Fibroblast of lung (primary cell): ENCODE measurements at regions not wholly inside any gene's neighbourhood (a gene's known extent, or its start where the extent isn't known, plus 50 kb on each side); places are given as distances from the start of the nearest gene placed in this dataset.

Experiments used
- DNase-seq, 2 donors: peaks; one replicate each; pipeline versions ENCODE4 v3.0.0 to v3.0.0-alpha.2; 2010; ENCODE audit warnings: low read depth in 2 of 2
- H2AFZ ChIP-seq: 2 replicates; pipeline ENCODE4 v1.5.1; 2012; ENCODE audit warnings: low read length, control low read depth, inconsistent platforms
- H3K27ac ChIP-seq: 2 replicates; pipeline ENCODE4 v1.5.1; 2011; ENCODE audit warnings: low read length, control low read depth; ENCODE audit not compliant: insufficient read depth
- H3K27me3 ChIP-seq: 2 replicates; pipeline ENCODE4 v1.5.1; 2011; ENCODE audit warnings: mild to moderate bottlenecking, low read length; ENCODE audit not compliant: control insufficient read depth, insufficient read depth
- H3K36me3 ChIP-seq: 2 replicates; pipeline ENCODE4 v1.5.1; 2011; ENCODE audit warnings: low read length; ENCODE audit not compliant: control insufficient read depth, insufficient read depth
- H3K4me1 ChIP-seq: 2 replicates; pipeline ENCODE4 v1.5.1; 2011; ENCODE audit warnings: low read length; ENCODE audit not compliant: control insufficient read depth, insufficient read depth; ENCODE audit errors: extremely low read depth
- H3K4me2 ChIP-seq: 2 replicates; pipeline ENCODE4 v1.5.1; 2011; ENCODE audit warnings: low read length, control low read depth; ENCODE audit not compliant: insufficient read depth; ENCODE audit errors: extremely low read depth
- H3K4me3 ChIP-seq, 4 experiments: fragments of 200-600 bp in 1 of 4; sonication (generic) in 1 of 4; replicated peaks in 1 of 4; 2 replicates each; pipeline ENCODE4 v1.5.1; 2011 to 2016; ENCODE audit warnings: low read length in 4 of 4, low read depth in 3 of 4, mild to moderate bottlenecking in 3 of 4, control low read depth in 2 of 4, inconsistent platforms in 1 of 4, mixed read lengths in 1 of 4; ENCODE audit not compliant: insufficient read depth in 1 of 4; ENCODE audit errors: control extremely low read depth in 1 of 4
- H3K79me2 ChIP-seq: 2 replicates; pipeline ENCODE4 v1.5.1; 2012; ENCODE audit warnings: mild to moderate bottlenecking, low read length, inconsistent platforms; ENCODE audit not compliant: control insufficient read depth, insufficient read depth
- H3K9ac ChIP-seq: 2 replicates; pipeline ENCODE4 v1.5.1; 2011; ENCODE audit warnings: mild to moderate bottlenecking, low read length, control low read depth; ENCODE audit not compliant: insufficient read depth
- H3K9me3 ChIP-seq: 2 replicates; pipeline ENCODE4 v1.5.1; 2012; ENCODE audit warnings: low read depth, low read length; ENCODE audit not compliant: control insufficient read depth, insufficient read depth
- H4K20me1 ChIP-seq: 2 replicates; pipeline ENCODE4 v1.5.1; 2011; ENCODE audit warnings: low read length; ENCODE audit not compliant: control insufficient read depth, insufficient read depth; ENCODE audit errors: extremely low read depth
- EZH2 ChIP-seq: IDR thresholded peaks from 2 replicates; pipeline ENCODE4 v1.5.1; 2012; ENCODE audit warnings: low read length, control low read depth, mild to moderate bottlenecking; ENCODE audit errors: missing control alignments
- TF ChIP-seq, protein P1 (sequence below), 2 donors: IDR thresholded peaks in 1 of 2; conservative IDR thresholded peaks in 1 of 2; 1 replicate in 1 of 2; 2 replicates in 1 of 2; pipeline ENCODE4 v1.5.1; 2011 to 2012; ENCODE audit warnings: low read length in 2 of 2, control low read depth in 1 of 2, inconsistent platforms in 1 of 2, low read depth in 1 of 2, mild to moderate bottlenecking in 1 of 2

DNA sequence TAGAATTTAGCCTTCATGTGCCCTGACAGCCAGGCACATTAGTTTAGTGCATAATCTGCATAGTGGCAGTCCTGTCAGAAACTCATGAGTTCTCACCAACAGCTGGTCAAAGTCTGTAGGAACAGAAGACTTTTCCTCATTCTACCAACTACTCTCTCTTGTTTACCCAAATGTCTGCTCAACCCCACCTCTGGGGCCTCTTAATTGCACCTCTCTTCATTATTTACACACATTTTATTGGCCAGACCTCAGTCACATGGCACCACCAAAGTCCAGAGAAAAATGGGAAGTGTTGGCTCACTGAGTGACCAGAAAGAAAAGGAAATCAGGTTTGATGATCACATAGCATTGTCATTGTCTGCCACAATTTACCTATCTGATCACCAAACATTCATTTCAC, 114.6 kb upstream of the PLXNC1 start:
- Histone ChIP-seq H3K9me3 (no peaks in the 10 kb centered on the region), H4K20me1 (no peaks in the 10 kb centered on the region), H2AFZ (no peak overlapping the region), H3K4me3 (no peak overlapping the region), H3K9ac (no peak overlapping the region), H3K27me3 (peaks cover 6% of the 10 kb centered on the region), H3K79me2 (no peaks in the 10 kb centered on the region), H3K36me3 (no peaks in the 10 kb centered on the region), H3K4me2 (no peak overlapping the region), H3K27ac (no peak overlapping the region), H3K4me1 (no peaks in the 10 kb centered on the region)
- no peak for DNase-seq
- TF ChIP-seq, protein P1, sequence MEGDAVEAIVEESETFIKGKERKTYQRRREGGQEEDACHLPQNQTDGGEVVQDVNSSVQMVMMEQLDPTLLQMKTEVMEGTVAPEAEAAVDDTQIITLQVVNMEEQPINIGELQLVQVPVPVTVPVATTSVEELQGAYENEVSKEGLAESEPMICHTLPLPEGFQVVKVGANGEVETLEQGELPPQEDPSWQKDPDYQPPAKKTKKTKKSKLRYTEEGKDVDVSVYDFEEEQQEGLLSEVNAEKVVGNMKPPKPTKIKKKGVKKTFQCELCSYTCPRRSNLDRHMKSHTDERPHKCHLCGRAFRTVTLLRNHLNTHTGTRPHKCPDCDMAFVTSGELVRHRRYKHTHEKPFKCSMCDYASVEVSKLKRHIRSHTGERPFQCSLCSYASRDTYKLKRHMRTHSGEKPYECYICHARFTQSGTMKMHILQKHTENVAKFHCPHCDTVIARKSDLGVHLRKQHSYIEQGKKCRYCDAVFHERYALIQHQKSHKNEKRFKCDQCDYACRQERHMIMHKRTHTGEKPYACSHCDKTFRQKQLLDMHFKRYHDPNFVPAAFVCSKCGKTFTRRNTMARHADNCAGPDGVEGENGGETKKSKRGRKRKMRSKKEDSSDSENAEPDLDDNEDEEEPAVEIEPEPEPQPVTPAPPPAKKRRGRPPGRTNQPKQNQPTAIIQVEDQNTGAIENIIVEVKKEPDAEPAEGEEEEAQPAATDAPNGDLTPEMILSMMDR (conservative IDR thresholded peaks at IDR 0.05 in 1 of 2, IDR thresholded peaks at IDR 0.05 in 1 of 2; ENCODE audit: low read depth in 1 of 2, low read length in 2 of 2), result no peak
- TF ChIP-seq EZH2, result no peak

GRCh38 chr12:94037444-94037843, 110.9 kb upstream of the PLXNC1 start:
- H3K4me2 ChIP-seq, result no peak overlapping the region

GRCh38 chr12:94038605-94039004, 109.8 kb upstream of the PLXNC1 start:
- H3K4me3 ChIP-seq, result no peak overlapping the region
- TF ChIP-seq EZH2, result no peak
- TF ChIP-seq, protein P1 (conservative IDR thresholded peaks at IDR 0.05 in 1 of 2, IDR thresholded peaks at IDR 0.05 in 1 of 2; ENCODE audit: low read depth in 1 of 2, low read length in 2 of 2), result no peak
- H3K27me3 ChIP-seq, result peaks cover under 1% of the 10 kb centered on the region
- H4K20me1 ChIP-seq, result no peaks in the 10 kb centered on the region
- no peak overlapping the region for H3K9ac ChIP-seq
- H3K9me3 ChIP-seq, result no peaks in the 10 kb centered on the region
- H3K27ac ChIP-seq, result no peak overlapping the region
- no peak for DNase-seq
- no peaks in the 10 kb centered on the region for H3K79me2 ChIP-seq
- no peak overlapping the region for H2AFZ ChIP-seq
- H3K4me1 ChIP-seq, result no peaks in the 10 kb centered on the region
- H3K4me2 ChIP-seq, result no peak overlapping the region
- H3K36me3 ChIP-seq, result no peaks in the 10 kb centered on the region

More at GRCh38 chr12:94037444-94037843, 110.9 kb upstream of the PLXNC1 start:
- no peaks in the 10 kb centered on the region for H4K20me1 ChIP-seq
- no peak overlapping the region for H2AFZ ChIP-seq
- peaks cover 4% of the 10 kb centered on the region for H3K27me3 ChIP-seq
- H3K9ac ChIP-seq, result no peak overlapping the region
- H3K79me2 ChIP-seq, result no peaks in the 10 kb centered on the region
- H3K4me1 ChIP-seq, result no peaks in the 10 kb centered on the region
- no peaks in the 10 kb centered on the region for H3K9me3 ChIP-seq
- H3K4me3 ChIP-seq, result no peak overlapping the region
- TF ChIP-seq EZH2, result no peak
- TF ChIP-seq, protein P1 (conservative IDR thresholded peaks at IDR 0.05 in 1 of 2, IDR thresholded peaks at IDR 0.05 in 1 of 2; ENCODE audit: low read depth in 1 of 2, low read length in 2 of 2), result no peak
- no peak for DNase-seq
- no peaks in the 10 kb centered on the region for H3K36me3 ChIP-seq
- H3K27ac ChIP-seq, result no peak overlapping the region
